ENCODE measurements at regions not wholly inside any gene's neighbourhood (a gene's known extent, or its start where the extent isn't known, plus 50 kb on each side); places are given as distances from the start of the nearest gene placed in this dataset.

DNA sequence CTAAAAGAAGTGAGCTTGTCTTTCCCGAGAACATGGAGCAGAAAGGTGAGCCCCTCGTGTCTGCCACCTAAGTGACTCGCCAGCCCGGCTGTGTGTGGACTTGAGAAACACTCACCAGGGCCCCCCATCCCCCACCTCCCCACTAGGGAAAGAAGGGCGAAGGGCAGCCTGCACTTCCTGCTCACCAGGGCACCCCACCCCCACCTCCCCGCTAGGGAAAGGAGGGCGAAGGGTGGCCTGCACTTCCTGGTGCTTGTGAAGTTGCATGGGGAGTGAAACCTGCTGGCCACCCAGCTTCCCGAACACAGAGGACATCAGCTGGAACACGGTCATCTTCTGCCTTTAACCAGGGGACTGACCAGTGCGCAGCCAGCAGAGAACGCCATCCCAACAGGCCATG is 402.7 kb upstream of the SALL3 start:
- TF ChIP-seq EP300 (IDR thresholded peaks at IDR 0.05) (no peak), POLR2A (IDR thresholded peaks at IDR 0.05) (no peak), POLR2AphosphoS5 (IDR thresholded peaks at IDR 0.05) (no peak)
- TF ChIP-seq, protein P1, sequence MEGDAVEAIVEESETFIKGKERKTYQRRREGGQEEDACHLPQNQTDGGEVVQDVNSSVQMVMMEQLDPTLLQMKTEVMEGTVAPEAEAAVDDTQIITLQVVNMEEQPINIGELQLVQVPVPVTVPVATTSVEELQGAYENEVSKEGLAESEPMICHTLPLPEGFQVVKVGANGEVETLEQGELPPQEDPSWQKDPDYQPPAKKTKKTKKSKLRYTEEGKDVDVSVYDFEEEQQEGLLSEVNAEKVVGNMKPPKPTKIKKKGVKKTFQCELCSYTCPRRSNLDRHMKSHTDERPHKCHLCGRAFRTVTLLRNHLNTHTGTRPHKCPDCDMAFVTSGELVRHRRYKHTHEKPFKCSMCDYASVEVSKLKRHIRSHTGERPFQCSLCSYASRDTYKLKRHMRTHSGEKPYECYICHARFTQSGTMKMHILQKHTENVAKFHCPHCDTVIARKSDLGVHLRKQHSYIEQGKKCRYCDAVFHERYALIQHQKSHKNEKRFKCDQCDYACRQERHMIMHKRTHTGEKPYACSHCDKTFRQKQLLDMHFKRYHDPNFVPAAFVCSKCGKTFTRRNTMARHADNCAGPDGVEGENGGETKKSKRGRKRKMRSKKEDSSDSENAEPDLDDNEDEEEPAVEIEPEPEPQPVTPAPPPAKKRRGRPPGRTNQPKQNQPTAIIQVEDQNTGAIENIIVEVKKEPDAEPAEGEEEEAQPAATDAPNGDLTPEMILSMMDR (IDR thresholded peaks at IDR 0.05), result no peak

All from sigmoid colon (tissue), 4 donors.